ENCODE measurements at regions not wholly inside any gene's neighbourhood (a gene's known extent, or its start where the extent isn't known, plus 50 kb on each side); places are given as distances from the start of the nearest gene placed in this dataset.

DNA sequence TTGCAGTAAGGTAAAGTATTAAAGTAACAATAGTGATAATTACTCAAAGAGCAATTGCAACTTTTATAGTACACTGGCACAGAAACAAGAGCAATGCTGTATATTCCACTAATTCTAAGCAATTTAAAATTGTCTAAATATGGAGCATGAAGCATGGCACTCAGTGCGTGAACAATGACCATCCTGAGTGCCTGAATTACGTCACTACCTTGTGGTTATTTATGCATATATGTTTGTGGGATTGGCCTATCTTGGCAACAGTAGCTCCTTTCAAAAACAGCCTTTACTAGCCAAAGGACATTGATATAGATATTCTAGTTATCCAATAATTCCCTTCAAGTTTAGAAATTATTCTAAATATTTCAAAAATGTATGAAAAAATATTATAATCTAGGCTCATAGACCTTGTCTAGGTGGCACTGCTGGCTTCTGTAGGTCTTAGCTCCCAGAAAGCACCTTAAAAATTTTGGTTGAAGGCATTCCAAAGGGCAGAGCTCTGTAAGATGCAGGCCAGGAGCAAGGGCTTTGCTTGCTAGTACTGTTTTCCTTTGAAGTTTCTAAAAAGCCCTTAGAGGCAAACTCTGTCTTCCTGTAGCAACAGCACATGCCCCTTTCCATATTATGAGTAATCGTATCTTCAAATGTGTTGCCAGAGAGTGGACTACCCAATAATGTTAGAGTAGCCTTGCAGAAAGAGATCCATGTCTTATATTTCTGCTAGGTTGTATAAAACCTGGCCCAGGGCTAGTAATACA is 719.3 kb downstream of the NR2F1-AS1 start:
- no peak overlapping the region for H3K27ac Mint-ChIP-seq
- H3K9me3 Mint-ChIP-seq, result peaks cover 4 to 7% of the 10 kb centered on the region in 2 donors
- ATAC-seq (no peak), DNase-seq (no peak)
- Histone ChIP-seq H3K9me3 (ENCODE audit: control insufficient read depth, insufficient read depth, low read length) (no peaks in the 10 kb centered on the region), H3K4me3 (ENCODE audit: low read length) (no peak overlapping the region), H3K4me1 (ENCODE audit: control insufficient read depth, insufficient read depth, low read length) (no peaks in the 10 kb centered on the region), H3K27me3 (ENCODE audit: control insufficient read depth, insufficient read depth, low read length) (no peaks in the 10 kb centered on the region), H3K27ac (ENCODE audit: low read length) (no peak overlapping the region), H3K36me3 (ENCODE audit: control insufficient read depth, insufficient read depth, low read length) (no peaks in the 10 kb centered on the region)
- no peaks in the 10 kb centered on the region for H3K27me3 Mint-ChIP-seq (ENCODE audit: low read depth in 2 of 2)
- no peak overlapping the region for H3K4me3 Mint-ChIP-seq
- intact Hi-C loops (cut with micrococcal nuclease), result no loop called here
- TF ChIP-seq, protein P1, sequence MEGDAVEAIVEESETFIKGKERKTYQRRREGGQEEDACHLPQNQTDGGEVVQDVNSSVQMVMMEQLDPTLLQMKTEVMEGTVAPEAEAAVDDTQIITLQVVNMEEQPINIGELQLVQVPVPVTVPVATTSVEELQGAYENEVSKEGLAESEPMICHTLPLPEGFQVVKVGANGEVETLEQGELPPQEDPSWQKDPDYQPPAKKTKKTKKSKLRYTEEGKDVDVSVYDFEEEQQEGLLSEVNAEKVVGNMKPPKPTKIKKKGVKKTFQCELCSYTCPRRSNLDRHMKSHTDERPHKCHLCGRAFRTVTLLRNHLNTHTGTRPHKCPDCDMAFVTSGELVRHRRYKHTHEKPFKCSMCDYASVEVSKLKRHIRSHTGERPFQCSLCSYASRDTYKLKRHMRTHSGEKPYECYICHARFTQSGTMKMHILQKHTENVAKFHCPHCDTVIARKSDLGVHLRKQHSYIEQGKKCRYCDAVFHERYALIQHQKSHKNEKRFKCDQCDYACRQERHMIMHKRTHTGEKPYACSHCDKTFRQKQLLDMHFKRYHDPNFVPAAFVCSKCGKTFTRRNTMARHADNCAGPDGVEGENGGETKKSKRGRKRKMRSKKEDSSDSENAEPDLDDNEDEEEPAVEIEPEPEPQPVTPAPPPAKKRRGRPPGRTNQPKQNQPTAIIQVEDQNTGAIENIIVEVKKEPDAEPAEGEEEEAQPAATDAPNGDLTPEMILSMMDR (IDR thresholded peaks at IDR 0.05), result no peak
- 65% methylated on average over 2 of the region's 3 CpGs for WGBS (ENCODE audit: insufficient coverage)
- no peaks in the 10 kb centered on the region for H3K4me1 Mint-ChIP-seq
- no peaks in the 10 kb centered on the region for H3K36me3 Mint-ChIP-seq

DNA sequence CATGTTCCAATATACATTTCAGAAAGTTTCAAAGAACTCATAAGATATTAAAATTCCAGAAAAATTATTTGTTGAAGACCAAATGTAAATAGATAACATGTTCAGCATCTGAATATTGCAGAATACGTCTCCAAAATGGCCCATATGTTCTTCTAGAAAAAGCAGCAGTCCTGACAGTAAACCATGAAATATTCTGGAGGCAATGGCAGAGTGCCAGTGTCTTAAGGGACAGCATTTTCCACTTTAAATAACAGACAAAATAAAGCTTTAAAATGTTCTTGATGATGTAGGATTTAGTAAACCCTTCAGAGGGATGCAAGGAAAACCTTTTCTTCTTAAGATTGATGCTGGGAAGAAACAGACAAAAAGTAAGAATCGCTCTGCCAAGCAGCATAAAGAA is 721.0 kb downstream of the NR2F1-AS1 start:
- H3K27ac Mint-ChIP-seq, result no peak overlapping the region
- no peaks in the 10 kb centered on the region for H3K36me3 Mint-ChIP-seq
- no peaks in the 10 kb centered on the region for H3K27me3 Mint-ChIP-seq (ENCODE audit: low read depth in 2 of 2)
- Histone ChIP-seq H3K4me1 (ENCODE audit: control insufficient read depth, insufficient read depth, low read length) (no peaks in the 10 kb centered on the region), H3K4me3 (ENCODE audit: low read length) (no peak overlapping the region), H3K27ac (ENCODE audit: low read length) (no peak overlapping the region), H3K9me3 (ENCODE audit: control insufficient read depth, insufficient read depth, low read length) (no peaks in the 10 kb centered on the region), H3K36me3 (ENCODE audit: control insufficient read depth, insufficient read depth, low read length) (no peaks in the 10 kb centered on the region), H3K27me3 (ENCODE audit: control insufficient read depth, insufficient read depth, low read length) (no peaks in the 10 kb centered on the region)
- ATAC-seq (no peak), DNase-seq (no peak)
- no peaks in the 10 kb centered on the region for H3K4me1 Mint-ChIP-seq
- WGBS (ENCODE audit: insufficient coverage), result 74% methylated on average over 2 of the region's 2 CpGs
- TF ChIP-seq, protein P1 (IDR thresholded peaks at IDR 0.05), result no peak
- peaks cover 2 to 4% of the 10 kb centered on the region in 2 donors for H3K9me3 Mint-ChIP-seq
- intact Hi-C loops (cut with micrococcal nuclease), result no loop called here
- no peak overlapping the region for H3K4me3 Mint-ChIP-seq

DNA sequence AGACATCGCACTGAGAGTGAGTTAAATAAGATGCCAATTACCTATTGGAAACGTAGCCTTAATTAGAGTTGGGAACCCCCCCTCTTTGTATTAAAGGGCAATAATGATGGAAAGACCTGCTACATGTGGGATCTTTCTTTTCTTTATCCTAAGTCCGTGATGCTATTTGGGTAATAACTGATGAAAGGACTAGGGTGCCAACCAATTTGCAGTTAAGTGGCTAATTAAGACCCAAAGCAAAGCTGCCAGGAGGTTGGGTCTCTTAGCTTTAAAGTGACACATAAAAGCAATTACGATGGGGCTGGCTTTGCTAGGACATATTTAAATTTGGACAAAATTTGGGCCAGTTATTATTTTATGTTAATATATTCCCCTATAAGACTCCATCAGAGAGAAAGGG is 728.8 kb downstream of the NR2F1-AS1 start:
- Histone ChIP-seq H3K9me3 (ENCODE audit: control insufficient read depth, insufficient read depth, low read length) (no peaks in the 10 kb centered on the region), H3K27me3 (ENCODE audit: control insufficient read depth, insufficient read depth, low read length) (no peaks in the 10 kb centered on the region), H3K4me3 (ENCODE audit: low read length) (no peak overlapping the region), H3K36me3 (ENCODE audit: control insufficient read depth, insufficient read depth, low read length) (no peaks in the 10 kb centered on the region), H3K27ac (ENCODE audit: low read length) (no peak overlapping the region), H3K4me1 (ENCODE audit: control insufficient read depth, insufficient read depth, low read length) (no peaks in the 10 kb centered on the region)
- Mint-ChIP-seq H3K4me3 (no peak overlapping the region), H3K27ac (no peak overlapping the region), H3K27me3 (ENCODE audit: low read depth in 2 of 2) (no peaks in the 10 kb centered on the region), H3K4me1 (no peaks in the 10 kb centered on the region), H3K9me3 (peaks cover 2 to 4% of the 10 kb centered on the region in 2 donors), H3K36me3 (no peaks in the 10 kb centered on the region)
- DNase-seq, result no peak
- ATAC-seq, result no peak
- intact Hi-C loops (cut with micrococcal nuclease), result no loop called here
- TF ChIP-seq, protein P1 (IDR thresholded peaks at IDR 0.05), result no peak
- WGBS (ENCODE audit: insufficient coverage), result 21% methylated on average over 3 of the region's 4 CpGs

DNA sequence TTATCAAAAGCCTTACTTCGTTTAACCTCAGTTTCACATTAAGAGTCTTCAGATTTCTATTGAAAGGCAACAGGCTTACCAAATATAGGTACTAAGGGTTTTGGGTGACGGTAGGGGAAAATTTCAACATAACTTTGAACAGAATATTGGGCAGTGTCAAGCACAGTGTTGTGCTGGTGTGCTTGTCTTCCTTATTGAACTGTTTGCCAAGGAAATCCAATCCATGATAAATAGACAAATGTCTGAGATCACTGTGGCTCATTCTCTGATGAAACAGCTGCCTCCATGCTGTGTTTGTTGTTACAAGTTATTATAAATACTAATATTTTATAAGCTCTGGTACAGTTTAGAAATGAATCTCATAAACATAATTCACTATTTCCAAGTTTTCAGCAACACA is 730.1 kb downstream of the NR2F1-AS1 start:
- no peak for ATAC-seq
- Mint-ChIP-seq H3K4me1 (no peaks in the 10 kb centered on the region), H3K9me3 (peaks cover 5 to 9% of the 10 kb centered on the region in 2 donors), H3K27ac (no peak overlapping the region), H3K36me3 (no peaks in the 10 kb centered on the region), H3K4me3 (no peak overlapping the region), H3K27me3 (ENCODE audit: low read depth in 2 of 2) (no peaks in the 10 kb centered on the region)
- WGBS (ENCODE audit: insufficient coverage), result 100% methylated on average over 1 of the region's 2 CpGs
- H3K27ac ChIP-seq (ENCODE audit: low read length), result no peak overlapping the region
- no peaks in the 10 kb centered on the region for H3K36me3 ChIP-seq (ENCODE audit: control insufficient read depth, insufficient read depth, low read length)
- TF ChIP-seq, protein P1 (IDR thresholded peaks at IDR 0.05), result no peak
- H3K4me3 ChIP-seq (ENCODE audit: low read length), result no peak overlapping the region
- H3K27me3 ChIP-seq (ENCODE audit: control insufficient read depth, insufficient read depth, low read length), result no peaks in the 10 kb centered on the region
- no peaks in the 10 kb centered on the region for H3K9me3 ChIP-seq (ENCODE audit: control insufficient read depth, insufficient read depth, low read length)
- no peak for DNase-seq
- intact Hi-C loops (cut with micrococcal nuclease), result no loop called here
- H3K4me1 ChIP-seq (ENCODE audit: control insufficient read depth, insufficient read depth, low read length), result no peaks in the 10 kb centered on the region
